GM19438 (cell line): ENCODE measurements at regions not wholly inside any gene's neighbourhood (a gene's known extent, or its start where the extent isn't known, plus 50 kb on each side); places are given as distances from the start of the nearest gene placed in this dataset.

ENCODE experiments used
- ATAC-seq: cut with Tn5 transposase; IDR thresholded peaks from one replicate; pipeline ENCODE4 v1.9.1; 2021; ENCODE audit warnings: low read depth; ENCODE audit not compliant: unreplicated experiment

- ATAC-seq = no peak
These were observed 65.6 kb upstream of the SGCD start for GRCh38 chr5:156261275-156261939.

- no peak for ATAC-seq
These were observed 55.4 kb upstream of the SGCD start for GRCh38 chr5:156271569-156271968.

GRCh38 chr5:156272139-156272538 lies 54.8 kb upstream of the SGCD start:
- no peak for ATAC-seq

- no peak for ATAC-seq
These were observed 53.6 kb upstream of the SGCD start for GRCh38 chr5:156273325-156273724.

GRCh38 chr5:156274453-156274852 lies 52.5 kb upstream of the SGCD start:
- ATAC-seq = no peak
